ENCODE measurements at regions not wholly inside any gene's neighbourhood (a gene's known extent, or its start where the extent isn't known, plus 50 kb on each side); places are given as distances from the start of the nearest gene placed in this dataset.

GRCh38 chr10:55742487-55742886, 618.6 kb downstream of the ZWINT start:
- TF ChIP-seq, protein P1, sequence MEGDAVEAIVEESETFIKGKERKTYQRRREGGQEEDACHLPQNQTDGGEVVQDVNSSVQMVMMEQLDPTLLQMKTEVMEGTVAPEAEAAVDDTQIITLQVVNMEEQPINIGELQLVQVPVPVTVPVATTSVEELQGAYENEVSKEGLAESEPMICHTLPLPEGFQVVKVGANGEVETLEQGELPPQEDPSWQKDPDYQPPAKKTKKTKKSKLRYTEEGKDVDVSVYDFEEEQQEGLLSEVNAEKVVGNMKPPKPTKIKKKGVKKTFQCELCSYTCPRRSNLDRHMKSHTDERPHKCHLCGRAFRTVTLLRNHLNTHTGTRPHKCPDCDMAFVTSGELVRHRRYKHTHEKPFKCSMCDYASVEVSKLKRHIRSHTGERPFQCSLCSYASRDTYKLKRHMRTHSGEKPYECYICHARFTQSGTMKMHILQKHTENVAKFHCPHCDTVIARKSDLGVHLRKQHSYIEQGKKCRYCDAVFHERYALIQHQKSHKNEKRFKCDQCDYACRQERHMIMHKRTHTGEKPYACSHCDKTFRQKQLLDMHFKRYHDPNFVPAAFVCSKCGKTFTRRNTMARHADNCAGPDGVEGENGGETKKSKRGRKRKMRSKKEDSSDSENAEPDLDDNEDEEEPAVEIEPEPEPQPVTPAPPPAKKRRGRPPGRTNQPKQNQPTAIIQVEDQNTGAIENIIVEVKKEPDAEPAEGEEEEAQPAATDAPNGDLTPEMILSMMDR (IDR thresholded peaks at IDR 0.05 in 2 of 3, conservative IDR thresholded peaks at IDR 0.05 in 1 of 3; ENCODE audit: control insufficient read depth in 2 of 3, extremely low read depth in 1 of 3, insufficient read depth in 1 of 3, low read depth in 3 of 3, low read length in 3 of 3), result no peak
- TF ChIP-seq CHD4 (IDR thresholded peaks at IDR 0.05) (no peak), EZH2 (IDR thresholded peaks at IDR 0.05; ENCODE audit: borderline replicate concordance, control insufficient read depth, low read depth, low read length) (no peak), SRF (IDR thresholded peaks at IDR 0.05; ENCODE audit: low read depth in 2 of 2, low read length in 2 of 2) (no peak), ZNF24 (IDR thresholded peaks at IDR 0.05) (no peak)
- TF ChIP-seq, protein P2, sequence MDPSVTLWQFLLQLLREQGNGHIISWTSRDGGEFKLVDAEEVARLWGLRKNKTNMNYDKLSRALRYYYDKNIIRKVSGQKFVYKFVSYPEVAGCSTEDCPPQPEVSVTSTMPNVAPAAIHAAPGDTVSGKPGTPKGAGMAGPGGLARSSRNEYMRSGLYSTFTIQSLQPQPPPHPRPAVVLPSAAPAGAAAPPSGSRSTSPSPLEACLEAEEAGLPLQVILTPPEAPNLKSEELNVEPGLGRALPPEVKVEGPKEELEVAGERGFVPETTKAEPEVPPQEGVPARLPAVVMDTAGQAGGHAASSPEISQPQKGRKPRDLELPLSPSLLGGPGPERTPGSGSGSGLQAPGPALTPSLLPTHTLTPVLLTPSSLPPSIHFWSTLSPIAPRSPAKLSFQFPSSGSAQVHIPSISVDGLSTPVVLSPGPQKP (IDR thresholded peaks at IDR 0.05; ENCODE audit: low read depth, low read length), result no peak
- TF ChIP-seq, protein P3, sequence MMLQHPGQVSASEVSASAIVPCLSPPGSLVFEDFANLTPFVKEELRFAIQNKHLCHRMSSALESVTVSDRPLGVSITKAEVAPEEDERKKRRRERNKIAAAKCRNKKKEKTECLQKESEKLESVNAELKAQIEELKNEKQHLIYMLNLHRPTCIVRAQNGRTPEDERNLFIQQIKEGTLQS (IDR thresholded peaks at IDR 0.05; ENCODE audit: borderline replicate concordance, extremely low read depth, low read depth, low read length), result no peak
- TF ChIP-seq, protein P4, sequence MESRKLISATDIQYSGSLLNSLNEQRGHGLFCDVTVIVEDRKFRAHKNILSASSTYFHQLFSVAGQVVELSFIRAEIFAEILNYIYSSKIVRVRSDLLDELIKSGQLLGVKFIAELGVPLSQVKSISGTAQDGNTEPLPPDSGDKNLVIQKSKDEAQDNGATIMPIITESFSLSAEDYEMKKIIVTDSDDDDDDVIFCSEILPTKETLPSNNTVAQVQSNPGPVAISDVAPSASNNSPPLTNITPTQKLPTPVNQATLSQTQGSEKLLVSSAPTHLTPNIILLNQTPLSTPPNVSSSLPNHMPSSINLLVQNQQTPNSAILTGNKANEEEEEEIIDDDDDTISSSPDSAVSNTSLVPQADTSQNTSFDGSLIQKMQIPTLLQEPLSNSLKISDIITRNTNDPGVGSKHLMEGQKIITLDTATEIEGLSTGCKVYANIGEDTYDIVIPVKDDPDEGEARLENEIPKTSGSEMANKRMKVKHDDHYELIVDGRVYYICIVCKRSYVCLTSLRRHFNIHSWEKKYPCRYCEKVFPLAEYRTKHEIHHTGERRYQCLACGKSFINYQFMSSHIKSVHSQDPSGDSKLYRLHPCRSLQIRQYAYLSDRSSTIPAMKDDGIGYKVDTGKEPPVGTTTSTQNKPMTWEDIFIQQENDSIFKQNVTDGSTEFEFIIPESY (IDR thresholded peaks at IDR 0.05), result no peak
